Endothelial cell (in vitro differentiated cells): ENCODE measurements at regions not wholly inside any gene's neighbourhood (a gene's known extent, or its start where the extent isn't known, plus 50 kb on each side); places are given as distances from the start of the nearest gene placed in this dataset.
A peak's percentile ranks its signal among the peaks of the same experiment; 100 is the strongest.

Source experiments
- DNase-seq: peaks from one replicate; pipeline ENCODE4 v3.0.0; 2021; ENCODE audit warnings: low spot score
- H3K27ac Mint-ChIP-seq: one replicate; pipeline ENCODE4 v1.8.0; 2021; ENCODE audit warnings: mixed read lengths, inconsistent platforms; ENCODE audit not compliant: unreplicated experiment
- H3K27me3 Mint-ChIP-seq: one replicate; pipeline ENCODE4 v1.8.0; 2021; ENCODE audit warnings: mild to moderate bottlenecking, moderate library complexity, mixed read lengths, inconsistent platforms; ENCODE audit not compliant: unreplicated experiment
- H3K36me3 Mint-ChIP-seq: one replicate; pipeline ENCODE4 v1.8.0; 2021; ENCODE audit warnings: mild to moderate bottlenecking, low read depth, mixed read lengths, inconsistent platforms; ENCODE audit not compliant: unreplicated experiment
- H3K4me1 Mint-ChIP-seq: one replicate; pipeline ENCODE4 v1.8.0; 2021; ENCODE audit warnings: mild to moderate bottlenecking, mixed read lengths, inconsistent platforms; ENCODE audit not compliant: unreplicated experiment
- H3K4me3 Mint-ChIP-seq: one replicate; pipeline ENCODE4 v1.8.0; 2021; ENCODE audit warnings: mild to moderate bottlenecking, mixed read lengths, inconsistent platforms; ENCODE audit not compliant: unreplicated experiment
- H3K9me3 Mint-ChIP-seq: one replicate; pipeline ENCODE4 v1.8.0; 2021; ENCODE audit warnings: mixed read lengths, inconsistent platforms; ENCODE audit not compliant: unreplicated experiment
- TF ChIP-seq, protein P1 (sequence below): fragments of 200-600 bp; sonication (generic); IDR thresholded peaks from one replicate; pipeline ENCODE4 v1.5.0; 2021; ENCODE audit warnings: antibody characterized with exemption; ENCODE audit not compliant: unreplicated experiment

DNA sequence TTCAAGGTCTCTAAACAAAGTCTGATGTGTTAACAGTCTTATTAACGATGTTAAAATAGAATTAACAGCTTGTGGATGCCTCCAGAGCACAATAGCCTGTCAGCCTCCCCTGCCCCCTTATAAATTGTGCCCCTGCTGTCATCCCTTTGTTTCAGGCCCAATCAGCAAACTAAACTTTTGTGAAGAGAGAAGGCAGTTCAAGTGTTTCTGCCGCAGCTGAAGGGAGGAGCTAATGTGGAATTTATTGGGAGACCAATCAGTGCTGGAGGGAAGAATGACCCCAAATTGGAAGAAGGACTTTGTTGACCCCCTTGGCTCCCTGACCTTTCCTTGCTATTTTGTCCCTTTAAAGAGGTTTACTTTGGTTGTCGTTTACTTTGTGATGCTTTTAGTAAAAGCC lies 160.5 kb downstream of the TM9SF2 start:
- peaks cover 27% of the 10 kb centered on the region for H3K4me1 Mint-ChIP-seq
- DNase-seq, result no peak
- H3K9me3 Mint-ChIP-seq, result no peaks in the 10 kb centered on the region
- H3K36me3 Mint-ChIP-seq, result no peaks in the 10 kb centered on the region
- no peak overlapping the region for H3K4me3 Mint-ChIP-seq
- TF ChIP-seq, protein P1, sequence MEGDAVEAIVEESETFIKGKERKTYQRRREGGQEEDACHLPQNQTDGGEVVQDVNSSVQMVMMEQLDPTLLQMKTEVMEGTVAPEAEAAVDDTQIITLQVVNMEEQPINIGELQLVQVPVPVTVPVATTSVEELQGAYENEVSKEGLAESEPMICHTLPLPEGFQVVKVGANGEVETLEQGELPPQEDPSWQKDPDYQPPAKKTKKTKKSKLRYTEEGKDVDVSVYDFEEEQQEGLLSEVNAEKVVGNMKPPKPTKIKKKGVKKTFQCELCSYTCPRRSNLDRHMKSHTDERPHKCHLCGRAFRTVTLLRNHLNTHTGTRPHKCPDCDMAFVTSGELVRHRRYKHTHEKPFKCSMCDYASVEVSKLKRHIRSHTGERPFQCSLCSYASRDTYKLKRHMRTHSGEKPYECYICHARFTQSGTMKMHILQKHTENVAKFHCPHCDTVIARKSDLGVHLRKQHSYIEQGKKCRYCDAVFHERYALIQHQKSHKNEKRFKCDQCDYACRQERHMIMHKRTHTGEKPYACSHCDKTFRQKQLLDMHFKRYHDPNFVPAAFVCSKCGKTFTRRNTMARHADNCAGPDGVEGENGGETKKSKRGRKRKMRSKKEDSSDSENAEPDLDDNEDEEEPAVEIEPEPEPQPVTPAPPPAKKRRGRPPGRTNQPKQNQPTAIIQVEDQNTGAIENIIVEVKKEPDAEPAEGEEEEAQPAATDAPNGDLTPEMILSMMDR, result no peak
- H3K27ac Mint-ChIP-seq, result no peak overlapping the region
- no peaks in the 10 kb centered on the region for H3K27me3 Mint-ChIP-seq

DNA sequence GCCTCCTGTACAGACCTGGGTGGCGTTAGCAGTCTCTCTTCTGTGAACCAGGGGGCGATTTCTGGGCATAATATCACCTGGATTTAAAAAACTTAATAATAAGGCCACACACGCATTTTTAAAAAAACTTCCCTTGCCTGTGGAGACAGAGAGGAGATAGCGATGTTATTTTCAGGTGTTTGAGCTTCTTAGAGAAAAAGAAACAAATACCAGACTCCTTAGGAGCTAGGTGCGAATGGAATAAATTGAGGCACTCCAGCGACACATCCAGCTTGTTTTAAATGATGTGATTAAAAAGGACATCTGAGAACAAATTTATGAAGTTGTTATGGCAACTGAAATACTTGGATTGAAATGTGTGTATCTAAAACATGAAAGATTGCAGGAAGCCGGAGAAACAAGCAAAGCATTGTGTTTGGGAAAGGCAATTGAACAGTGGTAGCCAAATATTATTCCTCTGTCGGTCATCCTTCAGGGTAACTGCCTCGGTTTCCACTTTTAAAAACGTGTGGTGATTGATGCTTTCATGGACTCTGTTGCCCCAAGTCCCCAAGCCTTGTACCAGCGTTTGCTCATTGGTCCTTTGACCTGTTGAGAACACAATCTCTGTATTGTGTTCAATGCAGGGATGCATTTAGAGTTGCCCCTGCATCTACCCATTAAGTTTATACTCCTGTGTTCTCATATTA lies 158.7 kb downstream of the TM9SF2 start:
- Mint-ChIP-seq H3K36me3 (no peaks in the 10 kb centered on the region), H3K4me1 (peaks cover 38% of the 10 kb centered on the region), H3K4me3 (no peak overlapping the region), H3K27ac (no peak overlapping the region), H3K27me3 (no peaks in the 10 kb centered on the region), H3K9me3 (no peaks in the 10 kb centered on the region)
- TF ChIP-seq, protein P1, result no peak
- DNase-seq, result no peak

- Mint-ChIP-seq H3K36me3 (no peaks in the 10 kb centered on the region), H3K4me3 (no peak overlapping the region), H3K4me1 (peaks cover 38% of the 10 kb centered on the region), H3K9me3 (no peaks in the 10 kb centered on the region), H3K27ac (no peak overlapping the region), H3K27me3 (no peaks in the 10 kb centered on the region)
- DNase-seq, result no peak
- TF ChIP-seq, protein P1, result no peak
Observed at GRCh38 chr13:99659226-99659625, 158.0 kb downstream of the TM9SF2 start.

GRCh38 chr13:99658261-99658991 lies 157.2 kb downstream of the TM9SF2 start:
- no peaks in the 10 kb centered on the region for H3K36me3 Mint-ChIP-seq
- H3K4me1 Mint-ChIP-seq, result peaks cover 38% of the 10 kb centered on the region
- peak overlapping the region; percentile 66 for H3K4me3 Mint-ChIP-seq
- DNase-seq, result peak; percentile 56
- TF ChIP-seq, protein P1, result no peak
- peak overlapping the region; percentile 61 for H3K27ac Mint-ChIP-seq
- H3K27me3 Mint-ChIP-seq, result no peaks in the 10 kb centered on the region
- no peaks in the 10 kb centered on the region for H3K9me3 Mint-ChIP-seq

DNA sequence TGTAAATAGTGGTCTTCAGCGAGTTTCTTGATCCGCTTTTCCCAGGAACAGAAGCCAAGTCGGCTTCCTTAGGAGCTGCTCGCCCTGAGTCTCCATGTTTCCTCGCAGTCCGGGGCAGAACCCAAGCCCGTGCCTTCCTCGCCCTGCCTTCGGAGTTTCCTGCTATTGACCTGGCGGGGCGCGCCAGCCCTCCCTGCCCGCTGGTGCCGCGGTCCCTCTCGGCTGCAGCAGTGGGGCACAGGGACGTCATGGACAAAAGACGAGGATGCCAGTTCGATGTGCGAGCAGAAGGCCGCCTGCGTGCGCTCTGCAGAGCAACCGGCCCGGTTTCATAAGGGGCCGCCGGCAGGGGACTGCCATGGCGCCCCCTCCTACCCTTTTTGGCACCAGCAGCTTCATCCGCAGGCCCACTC lies 156.6 kb downstream of the TM9SF2 start:
- TF ChIP-seq, protein P1, result no peak
- no peaks in the 10 kb centered on the region for H3K9me3 Mint-ChIP-seq
- H3K4me3 Mint-ChIP-seq, result peak overlapping the region; percentile 66
- H3K4me1 Mint-ChIP-seq, result peaks cover 38% of the 10 kb centered on the region
- no peak overlapping the region for H3K27ac Mint-ChIP-seq
- no peaks in the 10 kb centered on the region for H3K27me3 Mint-ChIP-seq
- DNase-seq, result peak; percentile 55
- H3K36me3 Mint-ChIP-seq, result no peaks in the 10 kb centered on the region
